ENCODE measurements at regions not wholly inside any gene's neighbourhood (a gene's known extent, or its start where the extent isn't known, plus 50 kb on each side); places are given as distances from the start of the nearest gene placed in this dataset.
A peak's percentile ranks its signal among the peaks of the same experiment; 100 is the strongest.

DNA sequence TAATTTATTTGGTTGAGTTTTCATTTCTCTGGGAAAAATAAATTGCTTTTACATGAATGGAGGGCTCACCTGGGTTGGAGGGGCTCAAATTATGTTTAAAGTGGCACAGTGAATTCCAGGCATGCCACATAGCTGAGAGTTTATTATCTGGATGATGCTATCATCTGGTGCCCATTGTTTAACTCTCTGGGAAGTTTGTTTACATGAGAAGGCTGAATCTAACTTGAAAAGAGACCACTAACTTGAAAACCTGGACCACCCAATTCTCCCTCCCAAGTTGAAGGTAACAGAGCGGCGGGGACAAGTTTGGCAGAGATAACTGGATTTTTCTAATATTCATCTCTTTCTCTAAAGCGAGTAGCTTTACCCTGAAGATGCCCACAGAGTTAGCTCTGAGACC is 321.5 kb upstream of the GHITM start:
- Histone ChIP-seq H3K18ac (ENCODE audit: extremely low read depth, low read length) (no peak overlapping the region), H4K5ac (ENCODE audit: insufficient read length, low read depth, low read length) (no peak overlapping the region), H3K9me3 (ENCODE audit: insufficient read depth in 2 of 2, low read depth in 1 of 2, low read length in 1 of 2) (no peaks in the 10 kb centered on the region), H2AFZ (ENCODE audit: low read length) (no peak overlapping the region), H3K79me1 (ENCODE audit: low read depth, low read length) (no peaks in the 10 kb centered on the region), H3K4me1 (replicated peaks in 1 of 4; ENCODE audit: control insufficient read depth in 3 of 4, insufficient read depth in 4 of 4, low read length in 3 of 4) (peaks cover 0 to 2% (median 0%) of the 10 kb centered on the region in 4 experiments; a peak in 1 of 7 replicates), H2BK15ac (ENCODE audit: low read length) (no peak overlapping the region), H2BK20ac (ENCODE audit: low read length) (no peak overlapping the region), H3K79me2 (ENCODE audit: control insufficient read depth in 1 of 2, insufficient read depth in 2 of 2, low read length in 2 of 2) (no peaks in the 10 kb centered on the region), H3K36me3 (ENCODE audit: control insufficient read depth in 2 of 4, insufficient read depth in 4 of 4, low read length in 3 of 4) (no peaks in the 10 kb centered on the region), H4K20me1 (replicated peaks in 1 of 2; ENCODE audit: control insufficient read depth in 1 of 2, insufficient read depth in 2 of 2, low read length in 2 of 2) (no peaks in the 10 kb centered on the region), H2AK5ac (ENCODE audit: low read depth, low read length) (no peak overlapping the region), H4K91ac (replicated peaks; ENCODE audit: insufficient read length, low read length) (no peak overlapping the region), H2BK5ac (ENCODE audit: low read depth, low read length) (no peak overlapping the region), H3K4me2 (ENCODE audit: insufficient read depth in 1 of 2, low read depth in 2 of 2, low read length in 2 of 2) (peak overlapping the region in 1 of 2 experiments; percentile 39; a peak in 1 of 4 replicates), H3K23ac (ENCODE audit: insufficient read length) (no peak overlapping the region), H2BK120ac (replicated peaks; ENCODE audit: low read depth, low read length) (no peak overlapping the region), H3K14ac (ENCODE audit: insufficient read length) (no peak overlapping the region), H3K23me2 (ENCODE audit: low read depth, low read length) (no peaks in the 10 kb centered on the region; the same call in 1 of the 2 replicates), H3K4ac (replicated peaks; ENCODE audit: insufficient read length, low read depth, low read length) (no peak overlapping the region), H2BK12ac (ENCODE audit: low read depth, low read length) (no peak overlapping the region), H4K8ac (ENCODE audit: extremely low read depth, insufficient read depth, low read length) (no peak overlapping the region), H3K27ac (ENCODE audit: low read depth, low read length) (no peak overlapping the region), H3K27me3 (replicated peaks in 1 of 4; ENCODE audit: control insufficient read depth in 3 of 4, extremely low read depth in 1 of 4, insufficient read depth in 3 of 4, low read length in 3 of 4) (no peaks in the 10 kb centered on the region), H3K56ac (replicated peaks; ENCODE audit: insufficient read length, low read depth, low read length) (no peak overlapping the region), H3K4me3 (ENCODE audit: extremely low read depth in 1 of 4, insufficient read depth in 2 of 4, low read depth in 3 of 4, low read length in 4 of 4) (no peak overlapping the region), H3K9ac (replicated peaks in 1 of 4; ENCODE audit: extremely low read depth in 1 of 4, low read depth in 3 of 4, low read length in 3 of 4) (no peak overlapping the region)
- FAIRE-seq (no peak), DNase-seq (ENCODE audit: low read depth in 1 of 2, low spot score in 2 of 2) (no peak)
- no peak for TF ChIP-seq EZH2 (IDR thresholded peaks at IDR 0.05; ENCODE audit: low read depth, low read length, severe bottlenecking)
- TF ChIP-seq, protein P1, sequence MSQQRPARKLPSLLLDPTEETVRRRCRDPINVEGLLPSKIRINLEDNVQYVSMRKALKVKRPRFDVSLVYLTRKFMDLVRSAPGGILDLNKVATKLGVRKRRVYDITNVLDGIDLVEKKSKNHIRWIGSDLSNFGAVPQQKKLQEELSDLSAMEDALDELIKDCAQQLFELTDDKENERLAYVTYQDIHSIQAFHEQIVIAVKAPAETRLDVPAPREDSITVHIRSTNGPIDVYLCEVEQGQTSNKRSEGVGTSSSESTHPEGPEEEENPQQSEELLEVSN (IDR thresholded peaks at IDR 0.05), result no peak
- TF ChIP-seq TEAD4 (IDR thresholded peaks at IDR 0.05; ENCODE audit: low read depth, low read length), result peak; percentile 66
- no peak for TF ChIP-seq CHD2 (IDR thresholded peaks at IDR 0.05; ENCODE audit: low read length)
- TF ChIP-seq, protein P2, sequence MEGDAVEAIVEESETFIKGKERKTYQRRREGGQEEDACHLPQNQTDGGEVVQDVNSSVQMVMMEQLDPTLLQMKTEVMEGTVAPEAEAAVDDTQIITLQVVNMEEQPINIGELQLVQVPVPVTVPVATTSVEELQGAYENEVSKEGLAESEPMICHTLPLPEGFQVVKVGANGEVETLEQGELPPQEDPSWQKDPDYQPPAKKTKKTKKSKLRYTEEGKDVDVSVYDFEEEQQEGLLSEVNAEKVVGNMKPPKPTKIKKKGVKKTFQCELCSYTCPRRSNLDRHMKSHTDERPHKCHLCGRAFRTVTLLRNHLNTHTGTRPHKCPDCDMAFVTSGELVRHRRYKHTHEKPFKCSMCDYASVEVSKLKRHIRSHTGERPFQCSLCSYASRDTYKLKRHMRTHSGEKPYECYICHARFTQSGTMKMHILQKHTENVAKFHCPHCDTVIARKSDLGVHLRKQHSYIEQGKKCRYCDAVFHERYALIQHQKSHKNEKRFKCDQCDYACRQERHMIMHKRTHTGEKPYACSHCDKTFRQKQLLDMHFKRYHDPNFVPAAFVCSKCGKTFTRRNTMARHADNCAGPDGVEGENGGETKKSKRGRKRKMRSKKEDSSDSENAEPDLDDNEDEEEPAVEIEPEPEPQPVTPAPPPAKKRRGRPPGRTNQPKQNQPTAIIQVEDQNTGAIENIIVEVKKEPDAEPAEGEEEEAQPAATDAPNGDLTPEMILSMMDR (IDR thresholded peaks at IDR 0.05; ENCODE audit: control extremely low read depth in 1 of 3, insufficient read depth in 1 of 3, low read depth in 1 of 3, low read length in 3 of 3), result no peak
- TF ChIP-seq CHD1 (IDR thresholded peaks at IDR 0.05; ENCODE audit: low read depth, low read length), result no peak
- no peak for TF ChIP-seq HDAC6 (IDR thresholded peaks at IDR 0.05; ENCODE audit: low read depth, low read length)
- TF ChIP-seq TBP (IDR thresholded peaks at IDR 0.05; ENCODE audit: low read depth, low read length), result no peak
- CTCF ChIA-PET (ENCODE audit: partially characterized antibody), result interaction anchor here (1.1 to 1.2 kb wide), 3 partner anchors 15 to 54 kb away, joined by 3 read pairs; no protein-coding TSS in a partner anchor
- POLR2A ChIA-PET (ENCODE audit: partially characterized antibody), result no interaction called here
- WGBS, 2 experiments (ENCODE audit: extremely low coverage in 1 of 2, insufficient coverage in 1 of 2, insufficient read length in 1 of 2, insufficient replicate concordance in 2 of 2, low coverage in 1 of 2, low lambda C conversion rate in 2 of 2, missing lambda C conversion rate in 1 of 2), result 87% methylated on average over 3 of the region's 3 CpGs; no CpG with 5 or more reads in 1 of the 2 experiments
